ENCODE measurements at regions not wholly inside any gene's neighbourhood (a gene's known extent, or its start where the extent isn't known, plus 50 kb on each side); places are given as distances from the start of the nearest gene placed in this dataset.

- no peak for TF ChIP-seq CTCF (IDR thresholded peaks at IDR 0.05)
- no peak for TF ChIP-seq POLR2A (IDR thresholded peaks at IDR 0.05)
- no peak for TF ChIP-seq POLR2AphosphoS5 (IDR thresholded peaks at IDR 0.05)
These were observed 349.1 kb downstream of the ISL1 start for GRCh38 chr5:51732304-51732703.

Measured in prostate gland (tissue), 2 donors.